KMS-11 (cell line): ENCODE measurements at regions not wholly inside any gene's neighbourhood (a gene's known extent, or its start where the extent isn't known, plus 50 kb on each side); places are given as distances from the start of the nearest gene placed in this dataset.

Experiments
- H2AFZ ChIP-seq: fragments of 200-600 bp; sonication (generic); 2 replicates; pipeline ENCODE4 v1.6.1; 2016; ENCODE audit warnings: antibody characterized with exemption, mixed run types, low read depth
- H3K27ac ChIP-seq: fragments of 200-600 bp; sonication (generic); 2 replicates; pipeline ENCODE4 v1.6.1; 2016; ENCODE audit warnings: mild to moderate bottlenecking, mixed run types
- H3K27me3 ChIP-seq: fragments of 200-600 bp; sonication (generic); 2 replicates; pipeline ENCODE4 v1.6.1; 2017; ENCODE audit warnings: mild to moderate bottlenecking, low read depth, mixed run types, moderate library complexity; ENCODE audit not compliant: insufficient read depth
- H3K36me3 ChIP-seq: fragments of 200-600 bp; sonication (generic); 2 replicates; pipeline ENCODE4 v1.6.1; 2017; ENCODE audit warnings: mild to moderate bottlenecking, mixed run types; ENCODE audit not compliant: insufficient read depth
- H3K4me1 ChIP-seq: fragments of 200-600 bp; sonication (generic); 2 replicates; pipeline ENCODE4 v1.6.1; 2016; ENCODE audit warnings: mild to moderate bottlenecking, low read depth, mixed run types; ENCODE audit not compliant: poor library complexity, severe bottlenecking
- H3K4me2 ChIP-seq: fragments of 200-600 bp; sonication (generic); 2 replicates; pipeline ENCODE4 v1.7.0; 2016; ENCODE audit warnings: mild to moderate bottlenecking, mixed run types
- H3K4me3 ChIP-seq: fragments of 200-600 bp; sonication (generic); IDR thresholded peaks from 2 replicates; pipeline ENCODE4 v1.6.1; 2017; ENCODE audit warnings: low read depth, low read length, mixed read lengths; ENCODE audit not compliant: insufficient read depth
- H3K79me2 ChIP-seq: fragments of 200-600 bp; sonication (generic); 2 replicates; pipeline ENCODE4 v1.6.1; 2016; ENCODE audit warnings: low read depth, mixed run types; ENCODE audit not compliant: insufficient read depth
- H3K9ac ChIP-seq: fragments of 200-600 bp; sonication (generic); 2 replicates; pipeline ENCODE4 v1.6.1; 2016; ENCODE audit warnings: mild to moderate bottlenecking, mixed run types
- H4K20me1 ChIP-seq: fragments of 200-600 bp; sonication (generic); 2 replicates; pipeline ENCODE4 v1.6.1; 2016; ENCODE audit warnings: mild to moderate bottlenecking, mixed run types; ENCODE audit not compliant: insufficient read depth
- CTCF ChIP-seq: fragments of 200-600 bp; sonication (generic); conservative IDR thresholded peaks from 2 replicates; pipeline ENCODE4 v1.6.1; 2017; ENCODE audit warnings: low read depth, mild to moderate bottlenecking, antibody characterized with exemption, low read length, moderate library complexity, mixed read lengths

GRCh38 chr14:40371011-40371410 is 938.8 kb upstream of the FBXO33 start:
- no peaks in the 10 kb centered on the region for H3K27me3 ChIP-seq
- H3K9ac ChIP-seq: no peak overlapping the region
- TF ChIP-seq CTCF: no peak

GRCh38 chr14:40368314-40368713 is 936.1 kb upstream of the FBXO33 start:
- no peak overlapping the region for H3K4me2 ChIP-seq
- H3K36me3 ChIP-seq: no peaks in the 10 kb centered on the region
- no peak overlapping the region for H2AFZ ChIP-seq
- no peak overlapping the region for H3K4me3 ChIP-seq
- no peak overlapping the region for H3K27ac ChIP-seq
- no peaks in the 10 kb centered on the region for H4K20me1 ChIP-seq
- no peak for TF ChIP-seq CTCF
- no peaks in the 10 kb centered on the region for H3K4me1 ChIP-seq
- H3K9ac ChIP-seq: no peak overlapping the region
- H3K79me2 ChIP-seq: no peaks in the 10 kb centered on the region
- no peaks in the 10 kb centered on the region for H3K27me3 ChIP-seq

More at GRCh38 chr14:40371011-40371410, 938.8 kb upstream of the FBXO33 start:
- Histone ChIP-seq H3K79me2 (no peaks in the 10 kb centered on the region), H4K20me1 (no peaks in the 10 kb centered on the region), H3K27ac (no peak overlapping the region), H3K36me3 (no peaks in the 10 kb centered on the region), H3K4me2 (no peak overlapping the region), H3K4me1 (no peaks in the 10 kb centered on the region), H3K4me3 (no peak overlapping the region), H2AFZ (no peak overlapping the region)

- Histone ChIP-seq H3K4me3 (no peak overlapping the region), H3K36me3 (no peaks in the 10 kb centered on the region), H3K27ac (no peak overlapping the region), H2AFZ (no peak overlapping the region), H3K4me1 (no peaks in the 10 kb centered on the region), H3K9ac (no peak overlapping the region), H3K27me3 (no peaks in the 10 kb centered on the region), H3K79me2 (no peaks in the 10 kb centered on the region), H3K4me2 (no peak overlapping the region), H4K20me1 (no peaks in the 10 kb centered on the region)
- no peak for TF ChIP-seq CTCF
Observed at GRCh38 chr14:40367717-40368116, 935.5 kb upstream of the FBXO33 start.

GRCh38 chr14:40365305-40365704 is 933.1 kb upstream of the FBXO33 start:
- H3K36me3 ChIP-seq: no peaks in the 10 kb centered on the region
- H3K27me3 ChIP-seq: no peaks in the 10 kb centered on the region
- no peak overlapping the region for H3K9ac ChIP-seq
- H3K79me2 ChIP-seq: no peaks in the 10 kb centered on the region
- H3K4me3 ChIP-seq: no peak overlapping the region
- no peaks in the 10 kb centered on the region for H4K20me1 ChIP-seq
- no peak overlapping the region for H3K4me2 ChIP-seq
- no peak overlapping the region for H2AFZ ChIP-seq
- TF ChIP-seq CTCF: no peak
- H3K27ac ChIP-seq: no peak overlapping the region
- H3K4me1 ChIP-seq: no peaks in the 10 kb centered on the region

GRCh38 chr14:40362856-40363255 is 930.6 kb upstream of the FBXO33 start:
- no peak overlapping the region for H3K4me3 ChIP-seq
- no peak for TF ChIP-seq CTCF
- no peaks in the 10 kb centered on the region for H4K20me1 ChIP-seq
- no peaks in the 10 kb centered on the region for H3K27me3 ChIP-seq
- no peak overlapping the region for H3K9ac ChIP-seq
- no peak overlapping the region for H3K27ac ChIP-seq
- no peak overlapping the region for H3K4me2 ChIP-seq
- H3K4me1 ChIP-seq: no peaks in the 10 kb centered on the region
- H2AFZ ChIP-seq: no peak overlapping the region
- no peaks in the 10 kb centered on the region for H3K79me2 ChIP-seq
- no peaks in the 10 kb centered on the region for H3K36me3 ChIP-seq
